Jurkat, Clone E6-1 (cell line): ENCODE measurements at regions not wholly inside any gene's neighbourhood (a gene's known extent, or its start where the extent isn't known, plus 50 kb on each side); places are given as distances from the start of the nearest gene placed in this dataset.

Experiments
- DNase-seq: peaks from one replicate; pipeline ENCODE4 v3.0.0-alpha.2; 2011; ENCODE audit warnings: low read depth, low spot score
- H3K4me3 ChIP-seq: 2 replicates; pipeline ENCODE4 v1.5.1; 2011; ENCODE audit warnings: mild to moderate bottlenecking, low read length, control low read depth, moderate library complexity

DNA sequence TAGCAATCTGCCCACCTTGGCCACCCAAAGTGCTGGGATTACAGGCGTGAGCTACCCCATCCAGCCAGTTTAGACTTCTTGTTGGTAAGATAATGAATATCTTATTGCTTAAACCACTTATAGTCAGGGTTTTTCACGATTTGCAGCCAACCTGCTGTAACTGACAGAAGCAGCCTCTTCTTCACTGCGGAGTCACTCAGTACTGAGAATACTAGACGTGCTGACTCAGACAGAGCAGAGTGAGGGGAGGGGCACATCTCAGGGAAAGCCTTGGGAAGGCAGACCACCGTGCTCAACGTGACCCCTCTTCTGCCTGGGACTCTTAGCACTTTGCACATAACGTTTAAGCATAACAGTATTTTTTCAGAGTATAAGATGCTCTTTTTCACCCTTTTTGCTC, 74.3 kb upstream of the ARHGEF7 start:
- no peak overlapping the region for H3K4me3 ChIP-seq
- DNase-seq: no peak

DNA sequence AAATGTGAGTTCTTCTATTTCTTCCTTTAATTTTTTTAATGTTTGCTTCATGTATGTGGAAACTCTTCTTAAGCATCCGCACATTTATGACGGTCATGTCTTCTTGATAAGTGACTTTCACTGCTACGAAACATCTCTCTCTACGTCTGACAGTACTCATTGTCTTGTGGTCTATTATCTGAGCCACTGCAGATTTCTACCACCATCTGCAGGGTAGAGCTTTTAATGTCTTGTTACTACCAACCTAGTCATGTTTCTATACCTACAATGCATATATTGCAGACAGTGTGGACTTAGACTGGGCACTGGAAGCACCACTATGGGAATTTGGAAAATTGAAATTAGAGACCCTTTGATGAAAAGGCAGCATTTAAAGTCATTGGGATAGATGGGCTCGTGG, 75.4 kb upstream of the ARHGEF7 start:
- DNase-seq: no peak
- no peak overlapping the region for H3K4me3 ChIP-seq

DNA sequence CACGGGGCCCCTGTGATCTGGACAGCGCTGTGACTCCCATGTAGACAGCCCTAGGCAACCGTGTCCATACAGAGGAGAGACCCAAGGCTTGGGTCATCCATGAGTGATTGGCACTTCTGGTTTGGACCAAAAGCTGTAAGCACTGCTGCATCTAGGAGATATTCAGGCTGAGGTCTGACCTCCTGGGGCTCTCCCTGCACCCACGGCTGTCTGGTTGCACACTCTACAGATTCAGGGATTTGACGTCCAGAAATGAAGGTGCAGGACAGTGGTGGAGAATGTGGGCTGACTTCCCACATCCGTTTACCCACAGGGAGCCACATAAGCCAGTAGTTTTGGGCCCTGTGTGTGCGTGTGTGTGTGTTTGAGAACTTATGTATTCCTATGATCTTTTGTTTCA, 76.2 kb upstream of the ARHGEF7 start:
- DNase-seq: no peak
- H3K4me3 ChIP-seq: no peak overlapping the region

DNA sequence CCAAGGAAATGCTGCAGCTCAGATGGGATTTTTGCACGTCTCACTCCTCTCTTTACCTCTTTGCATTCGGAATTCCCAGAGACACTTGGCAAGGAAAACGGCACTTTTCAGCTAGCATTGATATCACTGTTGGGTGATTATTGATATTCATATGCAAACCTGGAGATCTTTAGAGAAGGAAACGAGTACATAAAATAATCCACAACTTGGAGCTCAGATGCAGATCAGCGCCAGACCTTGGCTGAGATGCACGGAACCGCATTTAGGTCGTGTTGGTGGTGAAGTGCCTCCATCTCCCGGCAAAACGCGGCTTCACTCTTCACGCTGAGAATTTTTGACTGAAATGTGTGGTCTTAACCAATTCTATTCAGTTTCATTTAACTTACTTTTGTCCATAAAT, 77.2 kb upstream of the ARHGEF7 start:
- no peak for DNase-seq
- H3K4me3 ChIP-seq: no peak overlapping the region

DNA sequence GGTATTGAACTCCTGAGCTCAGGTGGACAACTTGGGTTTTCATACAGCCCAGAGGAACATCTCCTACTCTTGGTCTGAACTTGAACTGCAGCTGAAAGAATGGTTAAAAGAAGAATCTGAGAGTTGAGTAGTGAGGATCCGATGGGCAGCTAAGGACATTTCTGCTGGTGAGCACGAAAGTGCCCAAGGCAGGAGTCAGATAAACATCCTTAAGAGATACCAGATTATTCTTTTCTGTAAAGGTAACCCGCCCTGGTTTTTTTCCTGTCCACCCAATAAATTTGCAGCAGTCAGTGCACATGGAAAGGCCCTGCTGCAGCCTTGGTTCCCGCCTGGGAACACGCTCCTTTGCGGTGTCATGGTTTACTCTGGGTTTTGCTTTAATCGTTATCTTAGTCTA, 78.4 kb upstream of the ARHGEF7 start:
- H3K4me3 ChIP-seq: no peak overlapping the region
- no peak for DNase-seq

DNA sequence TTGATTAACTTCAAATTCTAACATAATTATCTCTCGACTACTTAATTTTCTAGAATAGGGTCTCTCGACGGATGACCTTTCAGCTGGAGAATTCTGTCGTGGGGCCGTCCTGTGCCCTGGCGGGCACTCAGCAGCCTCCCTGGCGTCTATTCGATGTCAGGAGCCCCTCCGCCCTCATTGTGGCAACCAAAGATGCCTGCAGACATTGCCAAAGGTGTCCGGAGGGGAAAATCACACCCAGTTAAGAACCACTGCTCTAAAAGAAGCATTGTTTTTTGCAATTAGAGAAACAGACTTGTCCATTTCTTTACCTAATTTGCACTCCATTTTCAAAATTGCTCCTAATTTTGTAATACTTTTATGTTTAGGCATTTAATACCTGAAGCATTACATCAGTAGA, 79.2 kb upstream of the ARHGEF7 start:
- no peak overlapping the region for H3K4me3 ChIP-seq
- no peak for DNase-seq

DNA sequence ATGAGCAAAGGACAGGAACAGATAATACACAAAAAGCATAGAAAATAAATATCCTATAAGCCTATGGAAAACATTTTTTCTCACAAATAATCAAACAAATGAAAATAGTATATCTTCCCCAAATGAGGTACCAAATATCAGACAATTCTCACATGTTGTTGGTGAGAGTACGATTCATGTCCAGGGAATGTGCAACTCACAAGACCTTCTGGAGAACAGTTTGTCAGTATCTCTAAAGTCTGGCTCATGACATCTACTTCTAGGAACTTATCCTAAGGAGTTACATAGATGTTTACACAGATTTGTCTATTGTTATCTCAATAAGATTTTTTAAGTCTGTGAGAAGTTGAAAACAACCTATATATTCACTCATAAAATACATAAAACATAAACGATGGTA, 80.3 kb upstream of the ARHGEF7 start:
- H3K4me3 ChIP-seq: no peak overlapping the region
- no peak for DNase-seq

DNA sequence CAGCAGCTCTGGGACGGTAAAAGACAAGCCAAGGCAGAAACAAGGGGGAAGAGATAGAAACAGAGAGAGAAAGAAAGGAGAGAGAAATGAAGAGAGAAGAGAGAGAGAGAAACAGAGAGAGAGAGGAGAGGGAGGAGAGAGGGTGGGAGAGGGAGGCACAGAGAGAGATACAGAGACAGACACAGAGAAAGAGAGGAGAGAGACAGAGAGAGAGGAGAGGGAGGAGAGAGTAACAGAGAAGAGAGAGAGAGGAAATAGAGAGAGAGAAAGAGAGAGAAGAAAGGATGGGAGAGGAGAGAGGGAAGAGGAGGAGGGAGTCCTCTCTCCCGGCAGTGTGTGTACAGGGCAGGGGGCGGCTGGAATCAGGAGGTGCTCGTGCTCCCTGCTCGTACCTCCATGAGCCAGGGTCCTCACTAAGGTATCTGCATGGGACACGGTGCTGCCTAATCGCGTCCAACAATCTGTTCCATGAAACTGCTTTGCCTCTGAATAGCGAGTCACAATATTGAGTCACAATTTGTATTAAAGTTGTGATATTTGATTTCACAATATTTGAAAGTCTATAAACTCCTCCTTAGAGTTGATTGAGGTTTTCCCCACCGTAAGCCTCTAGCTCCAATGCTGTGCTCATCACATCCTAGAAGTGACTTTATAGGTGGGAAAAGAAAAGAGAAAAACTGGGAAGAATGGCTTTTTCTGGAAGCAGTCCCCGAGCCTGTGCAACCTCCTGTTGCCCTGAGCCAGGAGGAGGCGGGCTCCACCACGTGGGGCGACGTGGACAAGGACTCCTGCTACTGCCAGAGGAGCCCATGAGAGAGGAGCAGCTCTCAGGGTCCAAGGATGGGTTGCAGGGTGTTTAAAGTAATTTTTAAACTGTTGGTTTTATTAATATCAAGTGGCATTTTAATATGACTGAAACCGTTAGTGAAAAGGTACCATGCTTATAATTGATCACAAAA, 81.7 kb upstream of the ARHGEF7 start:
- no peak for DNase-seq
- no peak overlapping the region for H3K4me3 ChIP-seq

DNA sequence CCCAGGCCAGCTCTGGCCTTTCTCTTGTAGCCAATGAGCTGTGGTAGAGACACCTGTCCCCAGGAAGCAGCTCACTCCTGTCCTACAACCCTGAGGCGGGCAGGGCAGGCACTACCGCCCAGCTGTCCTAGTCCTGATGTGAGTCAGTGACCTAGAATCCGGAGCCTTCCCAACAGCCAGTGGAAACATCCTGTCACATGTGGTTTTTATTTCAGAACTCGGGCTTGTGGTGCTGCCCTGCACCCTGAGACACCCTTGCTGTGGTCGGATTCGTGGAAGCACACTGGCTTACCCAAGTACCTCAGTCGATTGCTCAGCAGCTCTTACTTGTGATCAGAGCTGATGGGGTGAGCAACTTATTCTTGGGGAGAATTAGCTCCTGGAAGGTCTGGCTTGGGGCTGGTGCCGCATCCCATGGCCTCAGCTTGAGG, 83.6 kb upstream of the ARHGEF7 start:
- peak; percentile 63 for DNase-seq
- no peak overlapping the region for H3K4me3 ChIP-seq

DNA sequence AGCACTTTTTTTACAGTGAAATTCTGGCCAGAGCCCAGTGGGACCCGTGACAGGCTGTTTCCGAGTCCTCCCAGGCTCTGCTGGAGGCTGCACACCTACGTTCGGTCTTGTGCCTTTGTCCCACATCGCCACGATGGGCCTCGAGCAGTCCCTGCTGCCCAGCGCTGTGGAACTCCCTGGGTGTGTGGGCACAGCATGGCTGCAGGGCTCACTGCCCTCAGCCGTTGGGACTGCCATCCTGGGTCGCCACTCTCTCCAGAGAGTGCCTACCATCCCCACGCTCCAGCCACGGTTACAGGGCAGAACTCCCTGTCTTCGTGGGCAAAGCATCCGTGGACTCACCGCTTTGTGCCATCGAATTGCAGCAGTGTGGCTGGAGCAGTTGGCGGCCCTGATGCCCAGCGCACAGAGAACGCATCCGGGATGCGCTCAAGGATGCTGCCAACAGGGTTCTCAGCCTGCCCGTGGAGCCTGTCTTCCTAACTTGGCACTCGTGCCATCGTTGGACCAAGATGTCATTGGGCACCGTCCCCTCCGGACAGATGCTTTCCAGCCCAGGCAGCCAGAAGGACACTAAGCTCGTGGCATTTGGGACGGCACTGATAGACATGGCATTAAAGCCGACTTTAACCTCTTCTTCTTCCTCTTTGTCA, 85.0 kb upstream of the ARHGEF7 start:
- DNase-seq: no peak

DNA sequence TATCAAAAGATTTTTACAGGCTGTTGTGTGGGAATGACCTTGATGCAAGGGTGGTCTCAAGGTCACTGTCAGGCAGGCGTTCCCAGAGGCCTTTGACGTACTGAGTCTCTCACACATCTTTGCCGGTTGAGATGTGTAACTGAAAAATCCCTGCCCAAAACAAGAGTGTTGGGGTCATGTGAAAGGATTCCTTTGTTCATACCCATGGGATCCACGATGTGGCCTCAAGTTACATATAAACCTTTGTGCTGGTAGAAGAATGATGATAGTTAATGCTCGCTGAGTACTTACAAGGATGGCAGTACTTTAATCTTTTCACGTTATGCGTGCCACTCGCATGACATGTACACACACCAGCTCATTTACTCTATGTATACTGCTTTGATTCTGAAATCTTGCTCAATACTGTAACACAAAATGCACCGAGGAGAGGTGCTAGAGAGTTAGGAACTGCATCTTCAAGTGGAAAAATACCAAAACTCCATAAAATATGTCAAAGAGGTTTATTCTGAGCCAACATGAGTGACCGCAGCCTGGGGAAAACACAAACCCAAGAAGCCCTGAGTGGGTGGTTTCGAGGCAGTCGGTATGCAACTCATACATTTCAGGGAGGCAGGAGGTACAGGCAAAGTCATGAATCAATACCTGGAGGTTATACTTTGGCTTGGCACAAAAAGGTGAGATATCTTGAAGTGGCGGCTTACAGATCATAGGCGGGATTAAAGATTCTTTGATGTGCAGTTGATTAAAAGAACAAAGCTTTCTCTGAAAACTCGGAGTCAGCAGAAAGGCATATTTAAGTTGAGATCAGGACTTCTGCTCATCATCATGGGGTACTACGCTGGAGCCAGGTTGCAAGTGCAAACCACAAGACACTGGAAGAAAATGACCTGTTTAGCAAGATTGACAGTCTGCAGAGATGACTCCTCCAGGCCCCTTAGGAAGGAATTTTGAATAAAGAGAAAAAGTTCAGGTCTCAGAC, 87.4 kb upstream of the ARHGEF7 start:
- no peak for DNase-seq
- no peak overlapping the region for H3K4me3 ChIP-seq

More for the DNA sequence above, 85.0 kb upstream of the ARHGEF7 start:
- H3K4me3 ChIP-seq: no peak overlapping the region

DNA sequence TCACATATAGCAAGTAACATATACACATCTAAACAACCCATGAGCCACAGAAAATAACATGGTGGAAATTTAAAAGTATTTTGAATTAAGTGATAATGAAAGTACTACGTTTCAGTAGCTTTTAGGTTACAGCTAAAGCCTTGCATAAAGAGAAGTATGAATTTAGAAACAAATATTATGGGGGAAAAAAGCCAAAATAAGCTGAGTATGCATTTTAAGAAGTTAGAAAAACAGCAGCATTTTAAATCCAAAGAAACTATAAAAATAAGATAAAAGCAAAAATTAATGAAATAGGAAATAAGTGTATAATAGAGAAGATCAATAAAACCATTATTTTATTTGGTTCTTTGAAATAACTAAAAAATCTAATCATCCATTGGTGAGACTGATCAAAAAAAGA, 89.8 kb upstream of the ARHGEF7 start:
- DNase-seq: no peak
- H3K4me3 ChIP-seq: no peak overlapping the region

DNA sequence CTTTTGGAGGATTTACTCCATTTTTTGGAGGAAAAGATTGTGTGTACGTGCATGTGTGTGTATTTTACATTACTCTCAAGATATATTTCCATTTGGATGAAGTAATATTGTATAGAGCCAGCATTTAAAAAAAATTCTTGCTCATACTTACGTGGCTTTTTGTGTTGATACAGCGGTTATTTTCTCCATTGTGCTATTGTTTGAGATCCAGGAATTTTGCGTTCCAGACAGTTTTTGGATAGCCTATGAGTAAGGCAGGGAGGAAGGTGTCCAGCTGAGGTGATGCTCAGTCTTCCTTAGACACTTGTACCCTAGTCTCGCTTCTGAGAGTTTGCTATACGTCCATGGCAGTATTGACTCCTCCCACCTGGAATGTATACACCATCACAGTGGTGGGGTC, 92.2 kb upstream of the ARHGEF7 start:
- no peak for DNase-seq
- no peak overlapping the region for H3K4me3 ChIP-seq

DNA sequence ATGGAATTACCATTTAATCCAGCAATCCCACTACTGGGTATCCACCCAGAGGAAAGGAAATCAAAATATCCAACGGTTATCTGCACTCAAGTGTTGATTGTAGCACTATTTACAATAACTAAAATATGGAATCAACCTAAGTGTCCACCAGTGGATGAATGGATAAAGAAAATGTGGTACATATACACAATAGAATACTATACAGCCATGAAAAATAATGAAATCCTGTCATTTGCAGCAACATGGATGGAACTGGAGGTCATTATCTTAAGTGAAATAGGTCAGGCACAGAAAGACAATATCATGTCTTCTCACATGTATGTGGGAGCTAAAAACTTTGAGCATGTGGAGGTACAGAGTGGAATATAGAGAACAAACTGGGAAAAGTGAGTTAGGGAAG, 92.9 kb upstream of the ARHGEF7 start:
- no peak overlapping the region for H3K4me3 ChIP-seq
- DNase-seq: no peak

DNA sequence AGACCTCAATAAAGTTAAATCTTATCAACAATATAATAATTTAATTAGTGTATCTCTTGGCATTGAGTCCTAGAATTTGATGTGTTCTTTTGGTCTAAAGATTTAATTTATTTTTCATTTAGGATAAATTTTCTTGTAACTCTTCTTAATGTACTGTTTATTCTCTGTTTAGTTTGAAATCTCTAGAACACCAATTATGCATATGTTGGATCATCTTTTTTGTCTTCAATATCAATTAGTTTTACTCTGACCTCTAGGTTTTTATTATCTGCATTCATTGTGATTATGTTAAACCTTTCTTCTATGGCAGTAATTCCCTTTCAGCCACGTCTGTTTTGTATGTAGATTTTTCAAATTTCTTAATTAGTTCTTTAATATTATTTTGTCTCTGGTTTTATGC, 93.8 kb upstream of the ARHGEF7 start:
- DNase-seq: no peak
- H3K4me3 ChIP-seq: no peak overlapping the region

DNA sequence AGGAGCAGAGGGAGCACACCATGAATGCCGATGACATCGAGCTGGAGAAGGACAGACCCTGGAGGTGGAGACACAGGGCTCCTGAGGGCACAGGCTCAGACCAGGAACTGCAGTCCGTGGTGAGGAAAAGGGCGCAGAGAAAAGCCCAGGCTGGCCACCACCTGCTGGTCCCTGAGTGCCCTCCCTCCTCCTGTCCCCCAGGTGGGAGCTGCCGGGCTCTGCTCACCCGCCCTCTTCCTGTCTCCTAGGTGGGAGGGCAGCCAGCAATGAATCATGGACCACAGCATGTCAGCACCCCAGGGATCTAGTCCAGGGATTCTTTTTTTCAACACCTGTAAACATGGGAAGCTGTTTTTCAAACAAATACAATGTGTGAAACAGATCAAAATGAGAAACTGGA, 94.6 kb upstream of the ARHGEF7 start:
- no peak overlapping the region for H3K4me3 ChIP-seq

DNA sequence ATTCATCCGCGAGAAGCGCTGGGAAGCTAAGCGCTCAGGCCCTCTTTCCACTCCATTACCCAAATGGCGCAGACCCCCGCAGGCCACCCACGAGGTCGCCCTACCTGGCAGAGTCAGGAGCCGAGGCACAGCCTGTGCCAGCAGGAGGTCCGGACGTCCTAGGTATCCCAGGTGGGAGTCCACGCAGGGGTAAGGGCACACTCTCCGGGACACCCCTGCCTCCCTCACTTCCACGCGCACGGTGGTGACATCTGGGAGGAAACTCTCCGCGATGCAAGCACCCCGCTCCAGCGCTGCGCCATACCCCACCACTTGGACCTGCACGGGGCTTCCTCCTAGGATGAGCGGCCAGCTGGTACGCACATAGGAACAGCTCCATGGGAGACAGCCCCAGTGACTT, 95.1 kb upstream of the ARHGEF7 start:
- H3K4me3 ChIP-seq: no peak overlapping the region
- no peak for DNase-seq

More for the DNA sequence above, 94.6 kb upstream of the ARHGEF7 start:
- no peak for DNase-seq

DNA sequence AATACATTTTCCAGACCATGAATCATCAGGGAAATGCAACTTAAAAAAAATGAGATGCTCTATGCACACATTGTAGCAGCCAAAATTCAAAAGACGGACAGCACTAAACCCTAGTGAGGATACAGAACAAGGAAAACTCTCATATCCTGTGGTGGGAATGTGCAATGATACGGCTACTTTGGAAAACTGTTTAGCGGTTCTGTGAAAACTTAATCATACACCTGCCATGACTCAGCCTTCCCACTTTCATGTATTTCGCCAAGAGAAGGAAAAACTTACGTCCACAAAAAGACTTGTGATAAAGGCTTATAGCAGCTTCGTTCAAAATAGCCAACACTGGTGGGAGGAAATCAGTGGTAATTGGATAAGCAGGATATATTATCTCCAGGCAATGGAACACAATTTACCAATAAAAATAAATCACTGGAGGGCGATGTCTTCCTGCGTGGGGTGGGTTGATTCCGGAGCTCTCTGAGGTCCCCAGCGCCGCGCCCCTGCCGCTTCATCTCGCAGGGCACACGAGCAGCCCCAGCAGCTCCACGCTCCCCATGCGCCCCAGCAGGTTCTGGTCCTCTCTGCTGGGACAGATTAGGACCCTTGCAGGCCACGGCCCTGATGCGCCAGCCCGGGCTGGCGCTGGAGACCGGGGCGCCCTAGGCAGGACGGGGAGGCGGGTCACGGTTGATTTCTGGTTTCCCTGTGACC, 97.2 kb upstream of the ARHGEF7 start:
- no peak overlapping the region for H3K4me3 ChIP-seq
- no peak for DNase-seq

DNA sequence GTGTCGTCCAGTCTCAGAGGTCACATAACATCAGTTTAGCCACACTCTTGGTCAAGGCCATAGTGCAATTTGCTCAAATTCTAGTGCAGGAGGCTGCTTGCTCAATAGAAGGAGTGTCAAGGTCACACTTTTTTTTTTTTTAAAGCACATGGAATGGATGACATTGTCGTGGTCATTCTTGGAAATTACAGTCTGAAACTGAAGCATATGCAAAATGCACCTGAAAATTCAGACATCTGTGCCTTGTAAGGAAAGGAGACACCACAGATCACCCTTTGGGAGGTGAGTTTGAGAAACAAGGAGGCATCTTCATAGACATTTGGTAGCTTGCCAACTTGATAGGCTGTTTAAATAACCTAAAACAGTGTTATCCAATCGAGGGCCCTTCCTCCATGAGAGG, 98.3 kb upstream of the ANKRD10 start:
- no peak overlapping the region for H3K4me3 ChIP-seq
- no peak for DNase-seq
